H9 (cell line): ENCODE measurements at regions not wholly inside any gene's neighbourhood (a gene's known extent, or its start where the extent isn't known, plus 50 kb on each side); places are given as distances from the start of the nearest gene placed in this dataset.

Source experiments
- DNase-seq: peaks from one replicate; pipeline ENCODE4 v3.0.0-alpha.2; 2017
- H2AFZ ChIP-seq: one replicate; pipeline ENCODE4 v1.6.1; 2013; ENCODE audit warnings: mild to moderate bottlenecking, low read length, control low read depth, moderate library complexity
- H2AK5ac ChIP-seq: 2 replicates; pipeline ENCODE4 v1.6.1; 2013; ENCODE audit warnings: low read length, control low read depth, mixed read lengths; ENCODE audit not compliant: insufficient read length
- H2BK120ac ChIP-seq: one replicate; pipeline ENCODE4 v1.6.1; 2013; ENCODE audit warnings: low read depth, mild to moderate bottlenecking, low read length, control low read depth, inconsistent platforms; ENCODE audit not compliant: poor library complexity, severe bottlenecking
- H2BK12ac ChIP-seq: 2 replicates; pipeline ENCODE4 v1.6.1; 2013; ENCODE audit warnings: low read length, control low read depth, mixed read lengths, low read depth; ENCODE audit not compliant: insufficient read length
- H2BK15ac ChIP-seq: 2 replicates; pipeline ENCODE4 v1.6.1; 2013; ENCODE audit warnings: low read depth, low read length, control low read depth
- H2BK20ac ChIP-seq: one replicate; pipeline ENCODE4 v1.6.1; 2013; ENCODE audit warnings: low read depth, mild to moderate bottlenecking, low read length, control low read depth, inconsistent platforms; ENCODE audit not compliant: poor library complexity, severe bottlenecking
- H2BK5ac ChIP-seq: 2 replicates; pipeline ENCODE4 v1.6.1; 2013; ENCODE audit warnings: low read length, control low read depth, mixed read lengths; ENCODE audit not compliant: insufficient read length
- H3K14ac ChIP-seq: 2 replicates; pipeline ENCODE4 v1.6.1; 2013; ENCODE audit warnings: low read length, control low read depth; ENCODE audit not compliant: insufficient read depth
- H3K18ac ChIP-seq: 2 replicates; pipeline ENCODE4 v1.6.1; 2013; ENCODE audit warnings: low read depth, mild to moderate bottlenecking, mixed read lengths, low read length, control low read depth; ENCODE audit not compliant: insufficient read length
- H3K23ac ChIP-seq: 2 replicates; pipeline ENCODE4 v1.6.1; 2013; ENCODE audit warnings: low read length, control low read depth, mixed read lengths, low read depth; ENCODE audit not compliant: insufficient read length
- H3K23me2 ChIP-seq: 2 replicates; pipeline ENCODE4 v1.6.1; 2013; ENCODE audit warnings: low read depth, mild to moderate bottlenecking, mixed read lengths, low read length, control low read depth; ENCODE audit not compliant: insufficient read length, poor library complexity, severe bottlenecking
- H3K27ac ChIP-seq: 2 replicates; pipeline ENCODE4 v1.5.1; 2013; ENCODE audit warnings: low read length, control low read depth, mixed read lengths, low read depth; ENCODE audit not compliant: insufficient read length
- H3K27me3 ChIP-seq: 2 replicates; pipeline ENCODE4 v1.6.1; 2013; ENCODE audit warnings: low read length, control low read depth, inconsistent platforms; ENCODE audit not compliant: insufficient read depth
- H3K4ac ChIP-seq: 2 replicates; pipeline ENCODE4 v1.6.1; 2013; ENCODE audit warnings: low read depth, mild to moderate bottlenecking, control low read depth, inconsistent platforms, low read length, moderate library complexity
- H3K4me1 ChIP-seq: 2 replicates; pipeline ENCODE4 v1.6.1; 2013; ENCODE audit warnings: low read length, control low read depth, inconsistent platforms; ENCODE audit not compliant: insufficient read depth
- H3K4me2 ChIP-seq: 2 replicates; pipeline ENCODE4 v1.6.1; 2013; ENCODE audit warnings: low read length, control low read depth, mixed read lengths; ENCODE audit not compliant: insufficient read length, insufficient read depth
- H3K56ac ChIP-seq: 2 replicates; pipeline ENCODE4 v1.6.1; 2013; ENCODE audit warnings: low read depth, mild to moderate bottlenecking, mixed read lengths, low read length, control low read depth; ENCODE audit not compliant: insufficient read length
- H3K79me1 ChIP-seq: 2 replicates; pipeline ENCODE4 v1.6.1; 2013; ENCODE audit warnings: low read depth, mild to moderate bottlenecking, moderate library complexity, low read length, control low read depth, inconsistent platforms; ENCODE audit not compliant: insufficient read depth, poor library complexity, severe bottlenecking
- H3K79me2 ChIP-seq: 2 replicates; pipeline ENCODE4 v1.6.1; 2013; ENCODE audit warnings: low read length, control low read depth, inconsistent platforms; ENCODE audit not compliant: insufficient read depth
- H3K9ac ChIP-seq: 2 replicates; pipeline ENCODE4 v1.6.1; 2013; ENCODE audit warnings: low read length, control low read depth, mixed read lengths; ENCODE audit not compliant: insufficient read length; ENCODE audit errors: extremely low read depth
- H3K9me3 ChIP-seq: one replicate; pipeline ENCODE4 v1.6.1; 2013; ENCODE audit warnings: low read depth, low read length, inconsistent platforms; ENCODE audit not compliant: control insufficient read depth
- H3T11ph ChIP-seq: one replicate; pipeline ENCODE4 v1.6.1; 2013; ENCODE audit warnings: mild to moderate bottlenecking, low read length, control low read depth, inconsistent platforms
- H4K20me1 ChIP-seq: one replicate; pipeline ENCODE4 v1.6.1; 2013; ENCODE audit not compliant: control insufficient read depth, insufficient read length, insufficient read depth
- H4K5ac ChIP-seq: 2 replicates; pipeline ENCODE4 v1.6.1; 2013; ENCODE audit warnings: low read depth, mild to moderate bottlenecking, mixed read lengths, low read length, control low read depth; ENCODE audit not compliant: insufficient read length
- H4K8ac ChIP-seq: replicated peaks from 2 replicates; pipeline ENCODE4 v1.6.1; 2013; ENCODE audit warnings: low read length, control low read depth, mixed read lengths, low read depth; ENCODE audit not compliant: insufficient read length
- H4K91ac ChIP-seq: 2 replicates; pipeline ENCODE4 v1.6.1; 2013; ENCODE audit warnings: low read depth, mild to moderate bottlenecking, moderate library complexity, mixed read lengths, low read length, control low read depth; ENCODE audit not compliant: insufficient read length
- H3K27ac Mint-ChIP-seq, 3 experiments: 2 replicates in 2 of 3; 3 replicates in 1 of 3; pipeline ENCODE4 v1.8.0; 2020 to 2021; ENCODE audit warnings: mixed read lengths in 3 of 3, mild to moderate bottlenecking in 1 of 3, moderate library complexity in 1 of 3
- H3K27me3 Mint-ChIP-seq: 2 replicates; pipeline ENCODE4 v1.8.0; 2021; ENCODE audit warnings: low read depth, mild to moderate bottlenecking, moderate library complexity, mixed read lengths
- H3K36me3 Mint-ChIP-seq, 3 experiments: 2 replicates in 2 of 3; 3 replicates in 1 of 3; pipeline ENCODE4 v1.8.0; 2020 to 2021; ENCODE audit warnings: low read depth in 3 of 3, mixed read lengths in 3 of 3; ENCODE audit not compliant: insufficient read depth in 1 of 3
- H3K4me1 Mint-ChIP-seq, 2 experiments: 2 replicates each; pipeline ENCODE4 v1.8.0; 2020; ENCODE audit warnings: mixed read lengths in 2 of 2
- H3K4me3 Mint-ChIP-seq, 2 experiments: 2 replicates in 1 of 2; 3 replicates in 1 of 2; pipeline ENCODE4 v1.8.0; 2020 to 2021; ENCODE audit warnings: mild to moderate bottlenecking in 2 of 2, mixed read lengths in 2 of 2, moderate library complexity in 1 of 2
- H3K9me3 Mint-ChIP-seq, 2 experiments: 2 replicates in 1 of 2; 3 replicates in 1 of 2; pipeline ENCODE4 v1.8.0; 2020; ENCODE audit warnings: mild to moderate bottlenecking in 2 of 2, mixed read lengths in 2 of 2, moderate library complexity in 1 of 2
- CTCF ChIP-seq: fragments of 200-600 bp; sonication (generic); conservative IDR thresholded peaks from 3 replicates; pipeline ENCODE4 v1.8.0; 2021; ENCODE audit warnings: antibody characterized with exemption, mild to moderate bottlenecking
- WGBS: extraction: QIAGEN DNeasy Blood & Tissue Kit; methylation state at CpG from one replicate; pipeline ENCODE4 v1.1.7; 2013; ENCODE audit warnings: missing lambda C conversion rate, low lambda C conversion rate, mixed read lengths; ENCODE audit not compliant: insufficient read length; ENCODE audit errors: extremely low coverage; 5-methylcytosine and 5-hydroxymethylcytosine counted together

GRCh38 chr14:54251356-54251755, 145.5 kb upstream of the CDKN3 start:
- Histone ChIP-seq H2BK15ac (no peak overlapping the region), H3K27ac (no peak overlapping the region), H4K91ac (no peak overlapping the region), H3T11ph (no peak overlapping the region), H3K79me2 (no peaks in the 10 kb centered on the region), H2BK5ac (no peak overlapping the region), H3K23me2 (no peaks in the 10 kb centered on the region), H2AK5ac (no peak overlapping the region), H3K4ac (no peak overlapping the region), H2BK120ac (no peak overlapping the region), H3K4me1 (no peaks in the 10 kb centered on the region), H3K14ac (no peak overlapping the region), H4K8ac (no peak overlapping the region), H3K27me3 (no peaks in the 10 kb centered on the region), H2BK20ac (no peak overlapping the region), H2AFZ (no peak overlapping the region), H3K4me2 (no peak overlapping the region), H3K9ac (no peak overlapping the region), H3K79me1 (no peaks in the 10 kb centered on the region), H4K20me1 (no peaks in the 10 kb centered on the region), H3K9me3 (no peaks in the 10 kb centered on the region), H2BK12ac (no peak overlapping the region), H3K56ac (no peak overlapping the region), H4K5ac (no peak overlapping the region), H3K18ac (no peak overlapping the region), H3K23ac (no peak overlapping the region)
- no peak for TF ChIP-seq CTCF
- Mint-ChIP-seq H3K9me3 (peaks cover 0 to 3% of the 10 kb centered on the region in 2 experiments; a peak in 2 of 5 replicates), H3K4me3 (no peak overlapping the region), H3K4me1 (peaks cover 4 to 8% of the 10 kb centered on the region in 2 experiments), H3K36me3 (no peaks in the 10 kb centered on the region; a peak in 2 of 7 replicates), H3K27me3 (peaks cover 3% of the 10 kb centered on the region; the same call in 1 of the 2 replicates), H3K27ac (no peak overlapping the region)
- WGBS = no CpG with 5 or more reads among the region's 4 CpGs
- no peak for DNase-seq
